Fibroblast of lung (primary cell): ENCODE measurements at regions not wholly inside any gene's neighbourhood (a gene's known extent, or its start where the extent isn't known, plus 50 kb on each side); places are given as distances from the start of the nearest gene placed in this dataset.
A peak's percentile ranks its signal among the peaks of the same experiment; 100 is the strongest.

Experiments used
- DNase-seq, 2 donors: peaks; one replicate each; pipeline versions ENCODE4 v3.0.0 to v3.0.0-alpha.2; 2010; ENCODE audit warnings: low read depth in 2 of 2
- H2AFZ ChIP-seq: 2 replicates; pipeline ENCODE4 v1.5.1; 2012; ENCODE audit warnings: low read length, control low read depth, inconsistent platforms
- H3K27ac ChIP-seq: 2 replicates; pipeline ENCODE4 v1.5.1; 2011; ENCODE audit warnings: low read length, control low read depth; ENCODE audit not compliant: insufficient read depth
- H3K27me3 ChIP-seq: 2 replicates; pipeline ENCODE4 v1.5.1; 2011; ENCODE audit warnings: mild to moderate bottlenecking, low read length; ENCODE audit not compliant: control insufficient read depth, insufficient read depth
- H3K36me3 ChIP-seq: 2 replicates; pipeline ENCODE4 v1.5.1; 2011; ENCODE audit warnings: low read length; ENCODE audit not compliant: control insufficient read depth, insufficient read depth
- H3K4me1 ChIP-seq: 2 replicates; pipeline ENCODE4 v1.5.1; 2011; ENCODE audit warnings: low read length; ENCODE audit not compliant: control insufficient read depth, insufficient read depth; ENCODE audit errors: extremely low read depth
- H3K4me2 ChIP-seq: 2 replicates; pipeline ENCODE4 v1.5.1; 2011; ENCODE audit warnings: low read length, control low read depth; ENCODE audit not compliant: insufficient read depth; ENCODE audit errors: extremely low read depth
- H3K4me3 ChIP-seq, 4 experiments: fragments of 200-600 bp in 1 of 4; sonication (generic) in 1 of 4; replicated peaks in 1 of 4; 2 replicates each; pipeline ENCODE4 v1.5.1; 2011 to 2016; ENCODE audit warnings: low read length in 4 of 4, low read depth in 3 of 4, mild to moderate bottlenecking in 3 of 4, control low read depth in 2 of 4, inconsistent platforms in 1 of 4, mixed read lengths in 1 of 4; ENCODE audit not compliant: insufficient read depth in 1 of 4; ENCODE audit errors: control extremely low read depth in 1 of 4
- H3K79me2 ChIP-seq: 2 replicates; pipeline ENCODE4 v1.5.1; 2012; ENCODE audit warnings: mild to moderate bottlenecking, low read length, inconsistent platforms; ENCODE audit not compliant: control insufficient read depth, insufficient read depth
- H3K9ac ChIP-seq: 2 replicates; pipeline ENCODE4 v1.5.1; 2011; ENCODE audit warnings: mild to moderate bottlenecking, low read length, control low read depth; ENCODE audit not compliant: insufficient read depth
- H3K9me3 ChIP-seq: 2 replicates; pipeline ENCODE4 v1.5.1; 2012; ENCODE audit warnings: low read depth, low read length; ENCODE audit not compliant: control insufficient read depth, insufficient read depth
- H4K20me1 ChIP-seq: 2 replicates; pipeline ENCODE4 v1.5.1; 2011; ENCODE audit warnings: low read length; ENCODE audit not compliant: control insufficient read depth, insufficient read depth; ENCODE audit errors: extremely low read depth
- CTCF ChIP-seq, 2 donors: IDR thresholded peaks in 1 of 2; conservative IDR thresholded peaks in 1 of 2; 1 replicate in 1 of 2; 2 replicates in 1 of 2; pipeline ENCODE4 v1.5.1; 2011 to 2012; ENCODE audit warnings: low read length in 2 of 2, control low read depth in 1 of 2, inconsistent platforms in 1 of 2, low read depth in 1 of 2, mild to moderate bottlenecking in 1 of 2
- EZH2 ChIP-seq: IDR thresholded peaks from 2 replicates; pipeline ENCODE4 v1.5.1; 2012; ENCODE audit warnings: low read length, control low read depth, mild to moderate bottlenecking; ENCODE audit errors: missing control alignments

GRCh38 chr12:5220835-5221234 lies 177.2 kb downstream of the KCNA5 start:
- no peak for TF ChIP-seq CTCF (conservative IDR thresholded peaks at IDR 0.05 in 1 of 2, IDR thresholded peaks at IDR 0.05 in 1 of 2; ENCODE audit: low read depth in 1 of 2, low read length in 2 of 2)
- no peak for TF ChIP-seq EZH2
- H3K27me3 ChIP-seq: peaks cover 4% of the 10 kb centered on the region
- H3K79me2 ChIP-seq: no peaks in the 10 kb centered on the region
- H4K20me1 ChIP-seq: no peaks in the 10 kb centered on the region
- peak in 1 of 2 donors; percentile 42 for DNase-seq
- H3K9ac ChIP-seq: no peak overlapping the region
- H3K4me2 ChIP-seq: no peak overlapping the region
- H3K4me1 ChIP-seq: no peaks in the 10 kb centered on the region
- no peak overlapping the region for H3K4me3 ChIP-seq
- no peak overlapping the region for H2AFZ ChIP-seq
- H3K36me3 ChIP-seq: no peaks in the 10 kb centered on the region
- H3K27ac ChIP-seq: no peak overlapping the region
- no peaks in the 10 kb centered on the region for H3K9me3 ChIP-seq

GRCh38 chr12:5222011-5222461 lies 178.4 kb downstream of the KCNA5 start:
- no peak overlapping the region for H3K4me3 ChIP-seq
- no peaks in the 10 kb centered on the region for H3K4me1 ChIP-seq
- no peaks in the 10 kb centered on the region for H3K36me3 ChIP-seq
- no peaks in the 10 kb centered on the region for H3K79me2 ChIP-seq
- DNase-seq: no peak
- no peak overlapping the region for H2AFZ ChIP-seq
- H3K27me3 ChIP-seq: peaks cover 4% of the 10 kb centered on the region
- H3K27ac ChIP-seq: no peak overlapping the region
- no peak overlapping the region for H3K9ac ChIP-seq
- no peaks in the 10 kb centered on the region for H4K20me1 ChIP-seq
- H3K9me3 ChIP-seq: no peaks in the 10 kb centered on the region
- TF ChIP-seq EZH2: no peak
- TF ChIP-seq CTCF (conservative IDR thresholded peaks at IDR 0.05 in 1 of 2, IDR thresholded peaks at IDR 0.05 in 1 of 2; ENCODE audit: low read depth in 1 of 2, low read length in 2 of 2): no peak
- no peak overlapping the region for H3K4me2 ChIP-seq

GRCh38 chr12:5222729-5223128 lies 179.1 kb downstream of the KCNA5 start:
- H2AFZ ChIP-seq: no peak overlapping the region
- DNase-seq: no peak
- H3K36me3 ChIP-seq: no peaks in the 10 kb centered on the region
- no peaks in the 10 kb centered on the region for H4K20me1 ChIP-seq
- no peak overlapping the region for H3K4me3 ChIP-seq
- H3K9ac ChIP-seq: no peak overlapping the region
- no peak overlapping the region for H3K4me2 ChIP-seq
- H3K4me1 ChIP-seq: no peaks in the 10 kb centered on the region
- no peak overlapping the region for H3K27ac ChIP-seq
- H3K27me3 ChIP-seq: no peaks in the 10 kb centered on the region
- H3K9me3 ChIP-seq: no peaks in the 10 kb centered on the region
- TF ChIP-seq CTCF (conservative IDR thresholded peaks at IDR 0.05 in 1 of 2, IDR thresholded peaks at IDR 0.05 in 1 of 2; ENCODE audit: low read depth in 1 of 2, low read length in 2 of 2) (no peak), EZH2 (no peak)
- H3K79me2 ChIP-seq: no peaks in the 10 kb centered on the region
